8988T (cell line): ENCODE measurements at regions not wholly inside any gene's neighbourhood (a gene's known extent, or its start where the extent isn't known, plus 50 kb on each side); places are given as distances from the start of the nearest gene placed in this dataset.

Experiments
- DNase-seq: peaks from one replicate; pipeline ENCODE4 v3.0.0; 2011

DNA sequence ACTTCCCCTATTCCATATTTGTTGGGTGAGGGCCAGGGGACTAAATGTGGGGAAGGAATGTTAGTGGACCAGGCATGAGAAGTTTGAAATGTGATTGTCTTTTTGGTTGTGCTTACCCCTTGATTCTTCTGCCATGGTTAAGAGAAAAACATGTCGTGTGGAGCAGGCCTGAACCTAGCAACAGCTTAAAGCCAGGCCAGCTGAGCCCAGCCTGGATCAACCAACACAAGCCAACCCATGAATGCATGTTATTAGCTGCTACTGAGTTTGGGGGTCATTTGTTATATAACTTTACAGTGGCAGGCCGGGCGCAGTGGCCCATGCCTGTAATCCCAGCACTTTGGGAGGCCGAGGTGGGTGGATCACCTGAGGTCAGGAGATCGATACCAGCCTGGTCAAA is 52.4 kb upstream of the TRIO start:
- DNase-seq, result no peak

DNA sequence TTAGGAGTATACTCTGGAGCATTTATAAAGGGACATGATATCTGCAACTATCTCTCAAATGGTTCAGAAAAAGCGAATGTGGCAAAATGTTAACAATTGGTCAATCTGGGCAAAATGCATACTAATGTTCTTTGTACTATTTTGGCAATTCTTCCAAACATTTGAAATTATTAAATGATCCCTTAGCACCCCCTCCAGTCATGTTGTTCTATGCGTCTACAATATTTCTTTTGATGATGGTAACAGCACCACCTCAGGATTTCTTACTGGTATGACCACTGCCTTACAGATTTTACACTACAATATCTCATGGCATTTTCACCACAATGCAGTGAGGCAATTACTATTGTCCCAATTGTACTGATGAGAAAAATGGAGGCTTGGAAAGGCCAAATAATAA is 52.9 kb upstream of the TRIO start:
- no peak for DNase-seq

DNA sequence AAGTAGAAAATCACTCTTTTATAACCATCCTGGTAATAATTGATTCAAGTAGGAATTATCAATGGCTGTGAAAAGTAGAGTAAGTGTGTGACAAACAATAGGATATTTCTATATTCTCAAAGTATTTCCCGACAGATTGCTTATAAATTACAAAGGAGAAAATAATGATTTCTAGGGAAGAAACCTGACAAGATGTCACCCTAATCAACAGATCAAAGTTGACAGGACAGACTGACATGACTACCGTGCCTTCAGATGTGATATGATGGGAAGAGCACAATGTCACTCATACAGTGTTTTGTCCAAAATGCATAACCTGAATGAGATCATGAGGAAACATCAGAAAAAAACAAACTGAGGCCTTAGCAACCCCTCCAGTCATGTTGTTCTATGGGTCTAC is 53.9 kb upstream of the TRIO start:
- no peak for DNase-seq

DNA sequence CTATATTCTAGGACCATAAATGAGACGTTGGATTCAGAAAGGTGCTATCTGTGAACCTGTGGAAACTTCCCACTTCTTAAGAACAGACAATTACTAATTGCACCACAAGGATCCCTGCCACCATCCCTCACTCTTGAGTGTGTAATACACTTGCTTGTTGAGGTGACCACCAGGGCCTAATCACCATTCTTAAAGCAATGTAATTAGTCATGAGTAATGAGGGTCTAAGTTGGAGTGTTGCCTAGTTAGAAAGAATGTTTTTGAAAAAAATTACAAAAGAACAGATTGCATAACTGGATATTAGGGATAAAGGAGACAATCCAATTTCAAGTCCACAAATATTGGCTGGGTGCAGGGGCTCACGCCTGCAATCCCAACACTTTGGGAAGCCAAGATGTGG is 56.9 kb upstream of the TRIO start:
- DNase-seq, result no peak

DNA sequence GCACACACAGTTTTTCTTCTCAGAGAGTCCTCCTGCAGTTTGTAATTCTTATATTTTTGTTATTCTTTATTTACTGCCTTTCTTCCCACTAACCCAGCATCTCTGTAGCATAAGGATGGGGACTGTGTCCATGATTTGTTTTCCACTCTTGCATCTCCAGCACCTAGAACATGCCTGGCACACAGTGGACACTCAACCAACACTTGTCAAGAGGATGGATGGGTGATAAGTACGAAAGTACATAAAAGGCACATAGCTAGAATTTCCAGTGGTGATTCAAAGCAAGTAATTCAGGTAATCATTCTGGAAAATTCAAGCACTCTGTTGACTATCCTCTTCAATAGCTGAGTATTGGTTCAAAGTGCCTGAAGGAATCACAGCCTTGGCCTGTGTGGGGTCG is 60.2 kb upstream of the TRIO start:
- no peak for DNase-seq

DNA sequence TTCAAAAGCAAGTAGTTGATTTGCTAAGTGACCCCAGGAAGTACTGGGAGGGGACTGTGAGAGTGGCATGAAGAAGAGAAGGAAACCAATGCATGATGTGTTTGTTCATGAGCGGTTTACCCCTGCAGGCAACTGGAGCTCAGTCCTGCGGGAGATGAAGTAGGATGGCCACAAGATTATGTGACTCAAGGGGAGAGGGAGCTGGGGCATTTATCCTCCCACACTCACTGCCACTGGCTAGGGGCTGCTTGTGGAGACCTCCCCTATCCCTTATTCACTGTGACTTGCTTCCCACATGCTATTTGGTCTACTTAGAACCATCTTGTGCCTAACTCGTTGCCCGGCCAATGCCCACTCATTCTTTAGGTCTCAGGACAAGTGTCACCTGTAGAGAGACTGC is 60.6 kb upstream of the TRIO start:
- no peak for DNase-seq

DNA sequence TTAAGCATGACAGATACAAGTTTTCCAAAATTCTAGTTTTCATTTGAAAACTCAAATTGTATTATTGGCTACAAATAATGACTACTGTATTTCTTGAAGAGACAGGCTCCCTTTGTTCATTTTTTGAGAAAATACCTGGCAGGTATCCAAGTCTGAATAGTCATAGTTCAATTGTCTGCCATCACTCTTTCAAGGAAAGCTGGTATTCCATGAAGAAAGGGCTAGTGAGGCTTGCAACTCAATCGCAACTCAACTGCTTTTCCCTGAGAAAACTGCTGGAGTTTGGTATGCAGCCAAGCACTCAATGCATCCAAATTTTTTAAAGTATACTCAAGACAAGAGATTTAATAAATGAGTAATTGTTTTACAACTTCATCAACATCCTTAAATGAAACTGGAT is 61.4 kb upstream of the TRIO start:
- DNase-seq, result no peak

DNA sequence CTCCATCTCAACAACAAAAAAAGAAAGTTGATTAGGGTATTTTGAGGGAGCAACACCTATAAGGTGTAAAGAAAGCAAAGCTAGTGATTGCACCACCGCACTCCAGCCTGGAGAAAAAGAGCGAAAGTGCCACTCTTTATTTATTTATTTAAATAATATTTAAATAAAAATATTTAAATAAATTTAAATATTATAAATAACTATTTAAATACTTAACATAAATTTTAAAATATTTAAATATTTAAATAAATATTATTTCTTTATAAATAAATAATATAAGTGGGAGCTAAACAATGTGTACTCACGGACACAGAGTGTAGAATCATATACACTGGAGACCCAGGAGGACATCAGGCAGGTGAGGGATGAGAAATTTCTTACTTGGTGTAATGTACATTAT is 64.4 kb upstream of the TRIO start:
- no peak for DNase-seq

DNA sequence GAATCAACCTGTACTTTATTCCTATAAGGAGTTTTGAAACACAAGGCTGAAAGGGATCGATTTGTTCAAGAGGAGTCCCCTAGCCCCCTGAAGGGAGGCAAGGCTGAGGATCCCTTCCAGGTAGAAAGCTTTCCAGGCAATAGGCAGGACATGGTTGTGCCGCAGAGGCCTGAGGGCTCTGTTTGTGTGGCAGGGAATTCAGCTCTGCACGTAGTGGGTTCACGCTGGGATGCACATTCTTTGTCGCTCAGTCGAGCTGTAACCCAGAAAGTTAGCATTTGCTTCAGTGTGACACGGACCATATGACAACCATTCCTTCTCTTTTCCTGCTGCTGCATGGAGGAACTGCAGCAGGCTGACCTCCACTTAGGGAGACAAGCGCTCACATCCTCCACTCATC is 65.6 kb upstream of the TRIO start:
- DNase-seq, result no peak

DNA sequence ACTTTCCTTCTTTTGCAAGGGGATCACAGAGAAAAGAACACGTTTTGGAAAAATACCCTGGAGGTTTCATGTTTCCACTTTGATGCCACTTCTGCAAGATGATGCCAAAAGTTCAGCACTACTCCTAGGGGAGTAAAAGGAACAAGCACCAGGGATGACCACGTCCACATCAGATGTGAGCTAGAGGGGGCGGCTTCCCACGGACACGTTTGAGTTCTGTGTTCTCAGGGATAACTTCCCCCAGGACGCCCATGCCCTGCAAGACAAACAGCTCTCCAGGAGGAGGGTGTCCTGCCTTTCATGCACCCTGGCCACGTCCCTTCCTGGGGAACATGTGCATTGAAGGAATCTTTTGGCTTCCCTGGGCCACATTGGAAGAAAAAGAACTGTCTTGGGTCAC is 66.6 kb upstream of the TRIO start:
- no peak for DNase-seq

DNA sequence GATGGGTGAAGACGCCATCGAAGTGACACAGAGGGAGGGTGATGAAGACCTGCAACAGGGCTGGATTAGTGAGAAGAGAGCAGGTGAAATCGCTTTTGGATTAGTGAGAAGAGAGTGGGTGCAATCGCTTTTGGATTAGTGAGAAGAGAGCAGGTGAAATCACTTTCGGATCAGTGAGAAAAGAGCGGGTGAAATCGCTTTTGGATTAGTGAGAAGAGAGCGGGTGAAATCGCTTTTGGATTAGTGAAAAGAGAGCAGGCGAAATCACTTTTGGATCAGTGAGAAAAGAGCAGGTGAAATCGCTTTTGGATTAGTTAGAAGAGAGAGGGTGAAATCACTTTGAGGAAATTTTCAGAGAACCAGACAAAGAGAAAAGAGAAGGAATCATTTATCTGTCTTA is 67.2 kb upstream of the TRIO start:
- no peak for DNase-seq

DNA sequence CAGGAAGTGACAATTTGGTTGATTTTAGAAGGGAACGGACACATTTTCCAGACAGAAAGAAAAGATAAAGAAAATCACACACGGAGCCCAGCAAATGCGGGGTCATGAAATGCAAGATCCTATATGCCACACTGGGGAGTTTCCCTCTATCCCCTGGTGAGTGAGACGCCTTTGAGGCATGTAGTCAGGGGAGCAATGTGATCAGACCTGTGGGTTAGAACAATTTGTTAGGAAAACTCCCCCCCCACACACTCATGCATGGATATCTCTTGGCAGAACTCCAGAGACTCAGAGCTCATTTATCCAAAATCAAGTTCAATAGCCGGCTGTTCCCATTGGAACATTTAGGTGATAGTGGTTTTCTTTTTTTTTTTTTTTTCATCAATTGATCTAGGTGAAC is 71.7 kb upstream of the TRIO start:
- DNase-seq, result no peak

DNA sequence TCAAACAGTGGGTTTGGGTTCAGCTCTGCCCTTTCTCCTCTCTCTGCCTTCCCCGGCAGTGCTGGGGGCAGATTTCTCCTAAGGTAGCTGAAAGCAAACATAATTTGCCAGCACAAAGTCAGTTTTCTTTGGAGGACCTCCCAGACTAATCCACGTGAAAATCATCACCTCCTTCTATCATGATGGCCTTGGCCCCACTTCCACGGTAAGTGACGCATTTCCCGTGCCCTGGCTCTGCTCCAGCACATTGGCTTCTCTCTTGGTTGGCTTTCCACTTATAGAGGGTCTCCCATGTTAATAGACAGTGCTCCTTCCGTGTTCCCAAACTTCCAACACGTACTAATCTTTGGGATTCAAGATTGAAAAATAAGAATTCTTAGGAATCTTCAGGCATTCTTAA is 74.1 kb upstream of the TRIO start:
- no peak for DNase-seq

DNA sequence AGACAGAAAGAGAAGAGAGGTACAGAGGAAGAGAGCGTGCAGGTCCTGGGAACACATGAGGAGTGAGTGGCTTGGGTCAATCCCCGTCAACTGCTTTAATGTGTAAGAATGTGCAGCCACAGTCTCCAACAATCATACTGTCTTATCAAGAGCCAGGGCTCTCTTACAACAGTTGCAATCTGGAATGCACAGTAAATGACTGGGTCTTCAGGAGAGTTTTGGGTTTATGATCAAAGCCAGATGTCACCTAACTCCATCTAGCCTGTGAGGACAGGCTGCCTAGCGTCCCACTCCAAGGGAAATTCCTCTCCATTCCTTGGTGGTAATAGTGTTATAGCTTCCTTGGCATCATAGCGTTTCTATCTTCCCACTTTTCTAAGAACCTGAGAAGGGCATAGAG is 75.0 kb upstream of the TRIO start:
- DNase-seq, result no peak

DNA sequence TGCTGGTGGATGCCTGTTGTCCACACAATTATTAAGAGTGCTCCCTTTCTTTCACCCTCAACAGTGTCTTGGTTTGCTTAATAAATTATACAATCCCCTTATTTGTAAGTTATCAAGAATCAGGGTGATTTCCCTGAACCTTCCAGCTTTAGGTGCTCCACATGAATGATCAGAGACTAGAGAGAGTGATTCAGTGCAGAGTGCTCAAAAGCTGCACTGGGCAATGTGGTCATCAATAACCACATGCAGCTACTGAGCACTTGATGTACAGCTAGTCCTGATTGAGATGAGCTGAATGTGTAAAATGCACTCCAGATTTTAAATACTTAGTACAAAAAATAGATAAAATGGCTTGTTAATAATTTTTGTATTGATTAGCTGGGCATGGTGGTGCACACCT is 76.8 kb upstream of the TRIO start:
- no peak for DNase-seq

DNA sequence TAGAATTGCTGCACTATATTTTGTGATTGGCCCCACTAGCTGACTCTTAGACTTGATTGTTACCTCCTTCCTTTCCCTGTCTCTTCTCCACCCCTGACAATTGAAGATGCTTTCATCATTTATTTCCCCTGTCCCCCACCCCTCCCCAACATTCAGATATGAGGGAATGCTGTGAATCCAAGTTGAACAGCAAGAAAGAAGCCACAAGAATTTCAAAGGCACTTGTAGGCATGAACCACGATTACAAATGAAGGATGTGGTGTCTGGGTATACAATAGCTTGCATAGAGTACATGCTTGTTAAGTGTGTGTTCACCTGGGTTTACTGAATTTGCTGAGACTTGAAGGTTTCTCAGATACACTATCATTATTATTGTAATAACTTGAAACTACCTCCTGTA is 78.3 kb upstream of the TRIO start:
- no peak for DNase-seq

DNA sequence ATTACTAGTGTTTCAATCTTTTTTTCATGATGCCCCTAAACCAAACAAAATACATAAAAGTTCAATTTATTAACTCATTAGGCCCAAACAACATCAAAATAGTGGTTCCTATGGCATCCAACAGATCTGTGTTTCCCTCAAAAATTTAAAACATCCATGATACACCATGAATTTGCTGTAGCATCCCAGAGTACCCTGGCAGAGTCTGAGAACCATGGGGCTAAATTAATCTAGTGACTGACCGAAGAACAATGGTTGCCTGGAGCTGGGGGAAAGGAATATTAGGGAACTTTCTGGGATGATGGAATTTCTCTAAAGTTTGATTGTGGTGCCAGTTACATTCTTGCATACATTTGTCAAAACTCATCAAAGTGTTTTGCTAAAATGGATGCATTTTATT is 79.5 kb upstream of the TRIO start:
- DNase-seq, result no peak

DNA sequence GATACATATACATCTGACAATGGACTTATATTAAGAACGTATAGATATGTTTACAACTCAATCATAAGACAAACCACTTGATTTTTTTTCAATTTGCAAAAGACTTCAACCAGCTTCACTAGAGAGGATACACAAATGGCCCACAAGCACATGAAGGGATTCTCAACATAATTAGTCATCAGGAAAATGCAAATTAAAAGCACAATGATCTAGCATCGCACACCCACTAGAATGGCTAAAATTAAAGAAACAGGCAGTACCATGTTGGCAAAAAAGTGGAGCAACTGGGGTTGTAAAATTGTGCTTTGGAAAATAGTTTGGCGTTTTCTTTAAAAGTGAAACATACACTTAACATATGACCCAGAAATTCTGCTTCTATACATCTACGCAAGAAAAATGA is 80.0 kb upstream of the TRIO start:
- no peak for DNase-seq

DNA sequence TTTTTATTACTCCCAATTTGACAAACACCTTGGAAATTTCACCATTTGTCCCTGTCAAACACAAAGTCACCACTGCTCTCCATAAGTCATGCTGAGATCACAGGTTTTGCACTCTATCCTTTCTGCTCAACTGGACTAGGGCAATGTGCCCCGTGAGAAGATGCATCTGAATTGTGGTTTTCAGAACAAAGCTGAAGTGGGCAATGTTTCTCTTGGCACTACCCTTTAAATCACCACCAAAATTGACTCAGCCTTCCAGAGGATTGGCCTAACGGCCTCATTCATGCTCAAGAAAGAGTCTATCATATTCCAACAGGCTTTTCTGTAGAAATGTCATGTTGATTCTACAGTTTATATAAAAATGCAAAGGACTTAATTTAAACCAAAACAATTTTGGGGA is 81.0 kb upstream of the TRIO start:
- no peak for DNase-seq

DNA sequence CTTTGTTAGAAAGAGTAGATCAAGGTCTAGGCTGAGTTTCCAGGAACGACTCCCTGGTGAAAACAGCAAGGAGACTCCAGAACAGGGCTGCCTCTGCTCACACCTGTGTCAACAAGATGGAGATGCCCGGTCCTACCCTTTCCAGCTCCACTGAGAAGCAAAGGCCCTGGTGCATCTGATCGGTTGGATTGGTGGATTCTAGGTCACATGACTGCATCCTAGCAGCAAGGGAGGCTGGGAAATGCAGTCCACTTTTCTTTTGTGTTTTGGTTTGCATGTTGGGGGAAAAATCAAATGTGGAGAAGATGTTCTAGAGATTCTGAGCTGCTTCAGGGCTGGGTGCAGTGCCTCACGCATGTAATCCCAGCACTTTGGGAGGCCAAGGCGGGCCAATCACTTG is 82.0 kb upstream of the TRIO start:
- DNase-seq, result no peak

DNA sequence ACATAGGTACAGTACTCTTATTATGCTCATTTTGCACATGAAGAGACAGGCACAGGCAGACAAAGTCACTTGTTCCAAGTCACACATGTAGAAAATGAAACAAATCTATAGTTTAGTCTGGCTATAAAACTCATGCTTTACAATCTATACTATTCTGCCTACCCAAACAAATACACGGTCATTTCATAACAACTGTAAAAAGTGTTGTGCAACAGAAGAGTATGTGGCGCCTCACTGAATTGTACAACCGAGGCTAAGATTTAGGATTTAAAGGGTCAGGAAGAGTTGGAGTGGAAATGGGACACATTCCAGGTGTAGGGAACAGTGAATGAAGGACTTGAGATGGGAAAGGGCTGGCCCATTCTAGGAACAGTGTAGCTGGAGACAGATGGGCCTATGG is 82.9 kb upstream of the TRIO start:
- no peak for DNase-seq

DNA sequence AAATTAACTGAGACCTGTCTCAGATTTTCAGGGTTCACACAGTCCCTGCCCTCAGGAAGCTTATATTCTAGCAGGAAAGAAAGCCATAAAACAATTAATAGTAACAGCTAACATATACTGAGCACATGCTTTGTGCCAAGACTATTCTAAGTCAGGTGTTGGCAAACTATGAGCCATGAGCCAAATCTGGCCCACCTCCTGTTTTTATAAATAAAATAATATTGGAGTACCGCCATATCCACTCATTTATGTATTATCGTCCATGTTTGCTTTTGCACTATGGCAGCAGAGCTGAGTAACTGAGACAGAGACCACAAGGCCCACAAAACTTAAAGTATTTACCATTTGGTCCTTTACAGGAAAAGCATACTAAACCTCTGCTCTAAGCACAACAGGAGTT is 83.3 kb upstream of the TRIO start:
- DNase-seq, result no peak

DNA sequence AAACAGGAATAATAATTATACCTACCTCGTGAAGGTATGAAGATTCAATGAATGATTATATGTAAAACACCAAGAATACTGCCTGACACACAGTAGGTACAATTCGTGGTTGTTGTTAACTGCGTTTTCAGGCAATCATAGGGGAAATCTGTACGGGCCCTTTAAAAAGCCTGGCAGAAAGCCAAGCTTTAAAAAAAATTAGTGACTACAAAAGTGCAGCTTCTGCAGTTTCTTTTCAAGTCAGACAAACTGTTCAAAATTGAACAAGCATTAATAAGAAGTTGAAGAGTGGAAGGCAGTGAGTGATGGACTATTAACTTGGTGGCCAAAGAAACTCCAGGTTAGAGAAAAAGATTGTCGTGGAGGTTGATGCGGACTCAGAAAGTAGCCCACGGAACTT is 85.9 kb upstream of the TRIO start:
- DNase-seq, result no peak

DNA sequence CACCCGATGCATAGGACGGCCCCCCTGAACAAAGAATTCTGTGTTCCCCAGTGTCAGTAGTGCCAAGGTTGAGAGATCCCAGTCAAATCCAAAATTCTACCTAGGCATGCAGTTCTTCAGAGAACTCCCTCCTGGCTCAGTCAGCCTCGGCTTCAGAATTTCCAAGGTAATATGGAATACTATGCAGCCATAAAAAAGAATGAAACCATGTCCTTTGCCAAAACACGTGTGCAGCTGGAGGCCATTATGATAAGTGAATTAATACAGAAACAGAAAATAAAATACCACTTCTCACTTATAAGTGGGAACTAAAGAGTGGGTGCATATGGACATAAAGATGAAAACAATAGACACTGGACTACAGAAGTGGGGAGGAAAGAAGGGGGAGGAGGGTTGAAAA is 87.1 kb upstream of the TRIO start:
- DNase-seq, result no peak

DNA sequence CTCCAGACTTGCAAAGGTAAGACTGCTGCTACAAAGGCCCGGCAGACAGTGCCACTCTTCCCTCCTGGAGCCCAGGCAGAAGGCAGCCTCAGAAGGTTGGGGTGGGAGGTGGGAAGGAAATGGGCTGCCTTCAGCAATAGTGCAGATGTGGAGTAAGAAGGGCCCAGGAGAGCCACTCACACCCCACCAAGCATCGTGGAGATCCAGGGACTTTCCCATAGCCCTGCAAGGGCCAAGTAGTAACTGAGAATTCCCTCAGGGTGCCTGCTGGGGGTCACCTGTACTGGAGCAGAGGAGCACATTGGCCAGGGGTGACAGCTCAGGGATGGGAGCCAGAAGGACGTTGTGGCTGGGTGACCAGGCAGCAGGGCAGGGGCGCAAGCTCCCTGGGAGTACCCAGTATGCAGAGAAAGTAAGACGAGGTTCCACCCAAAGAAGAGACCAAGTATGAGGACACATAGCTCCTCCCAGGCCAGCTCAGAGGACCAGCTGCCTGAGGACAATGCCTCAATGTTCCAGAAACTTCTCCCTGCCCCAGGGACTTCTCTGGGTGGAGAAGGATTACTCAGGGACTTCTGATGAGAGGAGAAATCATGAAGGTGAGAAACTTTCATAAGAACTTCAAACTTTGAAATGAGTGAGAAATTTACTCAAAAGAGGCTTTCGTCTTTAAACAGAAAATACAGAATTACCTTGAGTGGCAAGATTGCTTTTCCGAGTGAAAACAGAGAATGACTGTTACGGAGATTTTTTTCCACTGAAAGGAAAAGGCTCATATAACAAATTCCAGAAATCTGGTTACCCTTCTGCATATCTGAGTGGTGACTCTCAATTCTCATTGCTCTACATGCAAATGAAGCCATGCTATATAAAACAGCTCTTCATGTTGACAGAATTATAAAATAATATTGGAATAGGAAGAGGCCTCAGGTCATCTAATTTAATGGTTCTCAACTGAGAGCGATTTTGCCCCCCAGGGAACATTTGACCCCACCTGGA is 87.9 kb upstream of the TRIO start:
- no peak for DNase-seq
